ENCODE measurements at regions not wholly inside any gene's neighbourhood (a gene's known extent, or its start where the extent isn't known, plus 50 kb on each side); places are given as distances from the start of the nearest gene placed in this dataset.
A peak's percentile ranks its signal among the peaks of the same experiment; 100 is the strongest.
"Not testable (repeated sequence)": the region's sequence is repeated elsewhere in the genome, so short reads cannot be mapped to it uniquely, and the experiment has no call there.

- Histone ChIP-seq H3K4me3 (ENCODE audit: low read depth in 1 of 3, low read length in 3 of 3) (no peak overlapping the region), H3K4me1 (ENCODE audit: control insufficient read depth in 4 of 4, insufficient read depth in 4 of 4, low read length in 3 of 4) (no peaks in the 10 kb centered on the region), H3K27ac (ENCODE audit: low read depth in 1 of 2, low read length in 2 of 2) (no peak overlapping the region), H3K27me3 (ENCODE audit: control insufficient read depth in 4 of 4, insufficient read depth in 4 of 4, low read length in 3 of 4) (no peaks in the 10 kb centered on the region), H3K9me3 (ENCODE audit: control insufficient read depth in 4 of 4, low read length in 3 of 4) (no peaks in the 10 kb centered on the region), H3K9ac (ENCODE audit: low read depth in 1 of 2, low read length in 2 of 2) (no peak overlapping the region), H3K36me3 (ENCODE audit: control insufficient read depth in 4 of 4, insufficient read depth in 3 of 4, low read depth in 1 of 4, low read length in 3 of 4) (no peaks in the 10 kb centered on the region)
- DNase-seq (ENCODE audit: low spot score), result no peak
- WGBS, result 60% methylated on average over 2 of the region's 2 CpGs
- no peak for TF ChIP-seq GABPA (IDR thresholded peaks at IDR 0.05 in 1 of 2, conservative IDR thresholded peaks at IDR 0.05 in 1 of 2)
- TF ChIP-seq CTCF (IDR thresholded peaks at IDR 0.05; ENCODE audit: low read depth, low read length, missing input control), result peak; percentile 88
- TF ChIP-seq FOXA1 (IDR thresholded peaks at IDR 0.05), result no peak
- TF ChIP-seq RAD21 (IDR thresholded peaks at IDR 0.05), result peak; percentile 88
Observed at GRCh38 chr15:60179786-60180391, 175.8 kb downstream of the FOXB1 start.

GRCh38 chr15:60181957-60182356, 177.8 kb downstream of the FOXB1 start:
- 87% methylated on average over 11 of the region's 11 CpGs for WGBS
- H3K9ac ChIP-seq (ENCODE audit: low read depth in 1 of 2, low read length in 2 of 2); H3K27ac ChIP-seq (ENCODE audit: low read depth in 1 of 2, low read length in 2 of 2); H3K27me3 ChIP-seq (ENCODE audit: control insufficient read depth in 4 of 4, insufficient read depth in 4 of 4, low read length in 3 of 4); H3K36me3 ChIP-seq (ENCODE audit: control insufficient read depth in 4 of 4, insufficient read depth in 3 of 4, low read depth in 1 of 4, low read length in 3 of 4); H3K4me3 ChIP-seq (ENCODE audit: low read depth in 1 of 3, low read length in 3 of 3); H3K9me3 ChIP-seq (ENCODE audit: control insufficient read depth in 4 of 4, low read length in 3 of 4); DNase-seq (ENCODE audit: low spot score); H3K4me1 ChIP-seq (ENCODE audit: control insufficient read depth in 4 of 4, insufficient read depth in 4 of 4, low read length in 3 of 4): not testable (repeated sequence)

- WGBS, result 81% methylated on average over 6 of the region's 6 CpGs
- Histone ChIP-seq H3K27me3 (ENCODE audit: control insufficient read depth in 4 of 4, insufficient read depth in 4 of 4, low read length in 3 of 4) (peaks cover 0 to 8% (median 0%) of the 10 kb centered on the region in 4 donors), H3K4me3 (ENCODE audit: low read depth in 1 of 3, low read length in 3 of 3) (no peak overlapping the region), H3K36me3 (ENCODE audit: control insufficient read depth in 4 of 4, insufficient read depth in 3 of 4, low read depth in 1 of 4, low read length in 3 of 4) (no peaks in the 10 kb centered on the region), H3K9ac (ENCODE audit: low read depth in 1 of 2, low read length in 2 of 2) (no peak overlapping the region), H3K9me3 (ENCODE audit: control insufficient read depth in 4 of 4, low read length in 3 of 4) (peaks cover 0 to 6% (median 0%) of the 10 kb centered on the region in 4 donors), H3K4me1 (ENCODE audit: control insufficient read depth in 4 of 4, insufficient read depth in 4 of 4, low read length in 3 of 4) (no peaks in the 10 kb centered on the region), H3K27ac (ENCODE audit: low read depth in 1 of 2, low read length in 2 of 2) (no peak overlapping the region)
- TF ChIP-seq CTCF (IDR thresholded peaks at IDR 0.05; ENCODE audit: low read depth, low read length, missing input control), result no peak
- TF ChIP-seq JUND (IDR thresholded peaks at IDR 0.05), result no peak
- TF ChIP-seq EGR1 (IDR thresholded peaks at IDR 0.05; ENCODE audit: low read depth in 2 of 2), result no peak
- no peak for TF ChIP-seq MAX (IDR thresholded peaks at IDR 0.05)
- no peak for TF ChIP-seq FOXA1 (IDR thresholded peaks at IDR 0.05)
- TF ChIP-seq HNF4G (IDR thresholded peaks at IDR 0.05), result no peak
- no peak for TF ChIP-seq RAD21 (IDR thresholded peaks at IDR 0.05)
- no peak for TF ChIP-seq REST (IDR thresholded peaks at IDR 0.05)
- TF ChIP-seq FOXA2 (IDR thresholded peaks at IDR 0.05), result no peak
- no peak for TF ChIP-seq HNF4A (conservative IDR thresholded peaks at IDR 0.05)
- no peak for TF ChIP-seq NR2F2 (IDR thresholded peaks at IDR 0.05)
- no peak for TF ChIP-seq TAF1 (conservative IDR thresholded peaks at IDR 0.05)
- no peak for TF ChIP-seq SP1 (IDR thresholded peaks at IDR 0.05)
- no peak for TF ChIP-seq RXRA (IDR thresholded peaks at IDR 0.05)
- TF ChIP-seq ZBTB33 (IDR thresholded peaks at IDR 0.05), result no peak
- no peak for TF ChIP-seq GABPA (IDR thresholded peaks at IDR 0.05 in 1 of 2, conservative IDR thresholded peaks at IDR 0.05 in 1 of 2)
- no peak for TF ChIP-seq YY1 (IDR thresholded peaks at IDR 0.05)
- no peak for TF ChIP-seq ATF3 (IDR thresholded peaks at IDR 0.05)
- no peak for DNase-seq (ENCODE audit: low spot score)
Observed at GRCh38 chr15:60183366-60183765, 179.3 kb downstream of the FOXB1 start.
